ENCODE measurements at regions not wholly inside any gene's neighbourhood (a gene's known extent, or its start where the extent isn't known, plus 50 kb on each side); places are given as distances from the start of the nearest gene placed in this dataset.

DNA sequence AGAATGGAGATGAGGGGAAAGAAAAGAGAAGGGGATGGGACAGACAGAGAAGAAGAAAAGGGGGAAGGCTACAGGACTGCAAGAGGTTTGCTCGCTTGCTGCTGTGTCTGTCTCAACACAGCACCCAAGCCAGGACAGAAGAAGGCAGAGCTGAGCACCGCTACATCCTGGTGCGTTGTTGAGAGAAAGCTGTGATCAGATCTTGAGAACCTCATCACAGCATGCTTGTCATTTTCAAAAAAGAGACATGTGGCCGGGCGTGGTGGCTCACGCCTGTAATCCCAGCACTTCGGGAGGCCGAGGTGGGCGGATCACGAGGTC, 110.9 kb downstream of the NXNL2 start:
- DNase-seq (ENCODE audit: low read depth) = no peak
- TF ChIP-seq, protein P1, sequence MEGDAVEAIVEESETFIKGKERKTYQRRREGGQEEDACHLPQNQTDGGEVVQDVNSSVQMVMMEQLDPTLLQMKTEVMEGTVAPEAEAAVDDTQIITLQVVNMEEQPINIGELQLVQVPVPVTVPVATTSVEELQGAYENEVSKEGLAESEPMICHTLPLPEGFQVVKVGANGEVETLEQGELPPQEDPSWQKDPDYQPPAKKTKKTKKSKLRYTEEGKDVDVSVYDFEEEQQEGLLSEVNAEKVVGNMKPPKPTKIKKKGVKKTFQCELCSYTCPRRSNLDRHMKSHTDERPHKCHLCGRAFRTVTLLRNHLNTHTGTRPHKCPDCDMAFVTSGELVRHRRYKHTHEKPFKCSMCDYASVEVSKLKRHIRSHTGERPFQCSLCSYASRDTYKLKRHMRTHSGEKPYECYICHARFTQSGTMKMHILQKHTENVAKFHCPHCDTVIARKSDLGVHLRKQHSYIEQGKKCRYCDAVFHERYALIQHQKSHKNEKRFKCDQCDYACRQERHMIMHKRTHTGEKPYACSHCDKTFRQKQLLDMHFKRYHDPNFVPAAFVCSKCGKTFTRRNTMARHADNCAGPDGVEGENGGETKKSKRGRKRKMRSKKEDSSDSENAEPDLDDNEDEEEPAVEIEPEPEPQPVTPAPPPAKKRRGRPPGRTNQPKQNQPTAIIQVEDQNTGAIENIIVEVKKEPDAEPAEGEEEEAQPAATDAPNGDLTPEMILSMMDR (IDR thresholded peaks at IDR 0.05; ENCODE audit: insufficient read depth, low read depth, low read length) = no peak
- peak overlapping the region; percentile 19 for H3K4me3 ChIP-seq (ENCODE audit: low read depth, low read length)

DNA sequence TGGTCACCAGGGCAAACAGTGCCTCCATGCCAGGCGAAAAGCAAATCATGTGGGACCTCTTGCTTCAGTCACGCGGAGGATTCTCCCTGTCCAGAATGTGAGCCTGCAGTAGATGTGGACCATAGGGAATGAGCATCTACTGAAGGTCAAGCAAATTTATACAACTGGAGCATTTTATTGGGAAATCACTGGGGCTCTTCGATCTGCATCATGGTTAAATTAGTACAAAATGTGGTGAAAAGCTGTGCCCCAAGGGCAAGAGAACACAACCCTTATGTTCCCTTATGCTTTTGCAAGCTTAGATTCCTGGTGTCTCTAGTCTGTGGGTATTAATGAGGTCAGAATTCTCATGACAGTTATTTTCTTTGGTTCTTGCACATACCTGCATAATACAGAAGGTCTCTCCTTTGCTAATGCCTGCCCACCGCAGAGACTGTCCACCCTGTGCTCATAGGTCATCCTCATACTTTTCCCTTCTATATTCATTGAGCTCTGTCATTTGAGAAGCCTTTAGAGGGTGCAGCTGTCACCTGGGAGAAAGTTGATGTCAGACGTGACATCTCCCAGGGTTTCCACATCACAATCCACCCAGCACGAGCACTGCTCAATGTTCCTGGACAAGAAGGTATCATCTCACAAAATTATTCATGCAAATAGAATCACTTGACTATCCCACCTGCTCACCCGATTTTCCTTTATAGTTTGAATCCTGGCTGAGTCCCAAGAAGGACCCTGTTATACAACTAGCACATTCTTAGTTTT, 111.7 kb downstream of the NXNL2 start:
- no peak overlapping the region for H3K4me3 ChIP-seq (ENCODE audit: low read depth, low read length)
- DNase-seq (ENCODE audit: low read depth) = peak; percentile 23
- TF ChIP-seq, protein P1 (IDR thresholded peaks at IDR 0.05; ENCODE audit: insufficient read depth, low read depth, low read length) = no peak

DNA sequence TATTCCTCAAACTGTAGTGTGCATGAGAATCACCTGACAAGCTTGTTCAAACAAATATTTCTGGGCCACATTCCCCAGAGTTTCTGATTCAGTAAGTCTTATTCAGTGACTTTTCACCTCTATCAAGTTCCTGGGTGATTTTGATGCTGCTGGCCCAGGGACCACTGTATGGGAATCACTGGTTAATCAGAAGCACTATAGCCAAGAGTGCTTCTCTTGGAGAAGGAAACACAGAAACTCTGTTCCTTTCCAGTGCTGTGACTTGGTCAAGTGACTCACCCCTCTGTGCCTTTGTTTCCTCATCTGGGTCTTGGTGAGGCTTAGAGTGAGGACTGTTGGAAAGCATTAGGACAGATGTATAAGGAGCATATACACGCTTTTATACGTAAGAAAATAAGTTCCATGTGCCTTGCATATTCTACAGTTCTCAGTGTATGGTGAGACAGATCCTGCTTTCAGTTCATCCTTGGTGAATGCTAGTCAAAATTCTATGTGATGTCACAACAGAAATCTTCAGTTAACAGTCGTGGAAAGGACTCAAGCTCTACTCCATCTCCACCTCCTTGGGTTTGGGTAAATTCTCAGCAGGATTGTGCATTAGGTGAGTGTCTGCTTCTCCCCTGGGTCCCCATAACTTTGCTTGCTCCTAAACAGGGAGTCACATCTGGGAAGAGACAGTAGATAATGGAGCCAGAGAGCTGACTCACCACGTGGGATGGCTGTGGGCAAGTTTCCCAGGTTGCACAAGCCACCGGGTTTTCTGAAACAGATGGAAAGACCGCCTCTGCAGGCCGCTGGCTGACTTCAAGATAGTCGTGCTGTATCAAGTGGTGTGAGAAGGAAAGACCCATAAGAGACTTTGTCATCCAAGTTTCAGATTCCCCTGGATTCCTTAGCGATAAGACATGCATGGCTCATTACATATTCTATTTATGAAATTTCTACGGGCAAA, 117.0 kb downstream of the NXNL2 start:
- peak; percentile 96 for DNase-seq (ENCODE audit: low read depth)
- no peak overlapping the region for H3K4me3 ChIP-seq (ENCODE audit: low read depth, low read length)
- TF ChIP-seq, protein P1 (IDR thresholded peaks at IDR 0.05; ENCODE audit: insufficient read depth, low read depth, low read length) = peak; percentile 37

DNA sequence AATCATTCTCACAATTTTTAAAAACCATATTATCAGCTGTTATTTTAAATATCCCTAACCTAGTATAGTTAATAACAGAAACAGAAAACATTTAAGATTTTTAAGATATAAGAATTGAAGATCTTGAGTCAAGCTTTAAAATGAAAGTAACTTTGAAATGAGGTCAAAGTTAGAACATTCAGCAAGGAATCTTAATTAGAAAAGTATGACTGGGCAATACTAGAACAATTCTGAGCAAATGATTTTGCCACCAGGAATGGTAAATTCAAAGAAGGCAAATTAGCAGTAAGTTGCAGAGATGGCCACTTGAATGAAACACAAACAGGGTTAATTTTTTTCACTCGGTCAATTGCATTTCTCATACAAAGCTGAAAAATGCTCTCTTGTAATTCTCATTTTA, 117.9 kb downstream of the NXNL2 start:
- H3K4me3 ChIP-seq (ENCODE audit: low read depth, low read length) = no peak overlapping the region
- TF ChIP-seq, protein P1 (IDR thresholded peaks at IDR 0.05; ENCODE audit: insufficient read depth, low read depth, low read length) = no peak
- peak; percentile 32 for DNase-seq (ENCODE audit: low read depth)

DNA sequence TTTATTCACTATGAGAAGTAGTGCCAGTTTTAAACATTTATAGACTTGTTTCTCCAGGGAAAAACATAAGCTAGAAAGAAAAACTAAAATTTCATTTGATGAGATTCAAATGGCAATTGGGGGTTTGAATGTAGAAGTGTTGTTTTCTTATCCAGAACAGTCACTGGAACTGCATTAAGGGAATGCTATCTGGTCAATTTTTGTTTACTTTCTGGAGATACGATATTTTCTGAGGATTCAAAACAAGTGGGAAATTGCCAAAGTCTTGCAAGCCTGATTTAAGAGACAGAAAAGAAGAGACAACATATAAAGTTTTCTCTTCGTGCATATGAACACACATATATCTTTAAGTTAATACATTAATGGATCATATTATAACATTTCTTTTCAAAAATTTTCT, 118.4 kb downstream of the NXNL2 start:
- DNase-seq (ENCODE audit: low read depth) = peak; percentile 57
- TF ChIP-seq, protein P1 (IDR thresholded peaks at IDR 0.05; ENCODE audit: insufficient read depth, low read depth, low read length) = no peak
- no peak overlapping the region for H3K4me3 ChIP-seq (ENCODE audit: low read depth, low read length)

DNA sequence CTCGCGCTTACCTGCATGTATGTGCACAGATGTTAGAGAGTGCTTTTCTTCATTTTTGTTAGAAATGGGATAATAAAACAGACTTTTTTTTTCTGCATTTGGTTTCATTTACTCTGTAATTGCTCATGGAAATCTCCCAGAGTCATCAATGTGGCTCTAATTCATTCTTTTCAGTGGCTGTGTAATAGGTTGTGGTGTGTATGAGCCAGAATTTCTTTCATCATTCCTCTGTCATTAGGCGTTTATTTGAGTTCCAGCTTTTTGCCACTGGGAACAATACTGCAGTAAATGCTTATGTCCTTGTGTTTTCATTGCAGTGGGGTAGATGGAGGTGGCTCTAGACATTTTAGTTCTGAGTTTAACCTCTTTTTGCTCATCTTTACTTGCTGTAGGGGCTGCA, 118.9 kb downstream of the NXNL2 start:
- peak; percentile 69 for DNase-seq (ENCODE audit: low read depth)
- H3K4me3 ChIP-seq (ENCODE audit: low read depth, low read length) = no peak overlapping the region
- TF ChIP-seq, protein P1 (IDR thresholded peaks at IDR 0.05; ENCODE audit: insufficient read depth, low read depth, low read length) = no peak

Measured in fibroblast of villous mesenchyme (primary cell).